HG03039 (cell line): ENCODE measurements at regions not wholly inside any gene's neighbourhood (a gene's known extent, or its start where the extent isn't known, plus 50 kb on each side); places are given as distances from the start of the nearest gene placed in this dataset.
"Not testable (repeated sequence)": the region's sequence is repeated elsewhere in the genome, so short reads cannot be mapped to it uniquely, and the experiment has no call there.

Experiments
- ATAC-seq: cut with Tn5 transposase; IDR thresholded peaks from one replicate; pipeline ENCODE4 v1.9.1; 2021; ENCODE audit warnings: mild to moderate bottlenecking, moderate library complexity; ENCODE audit not compliant: unreplicated experiment

DNA sequence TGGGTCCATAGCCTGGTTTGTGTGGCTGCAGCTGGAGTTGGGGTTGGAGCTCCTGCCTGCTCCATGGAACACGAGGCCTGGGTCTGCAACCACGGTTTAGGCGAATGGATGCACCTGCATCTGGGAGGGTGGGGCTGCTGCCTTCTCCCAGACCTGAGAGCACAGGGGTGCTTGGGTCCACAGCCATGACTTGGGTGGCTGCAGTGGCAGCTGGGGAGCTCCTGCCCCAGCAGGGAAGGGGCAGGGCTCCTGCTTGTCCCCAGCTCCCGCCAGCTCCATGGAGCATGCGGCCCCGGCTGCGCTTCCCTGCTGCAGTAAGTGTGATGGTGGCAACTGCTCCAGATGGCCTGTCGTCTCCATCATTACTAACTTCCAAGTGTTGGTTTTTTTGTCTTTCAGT lies 571.1 kb upstream of the LRRN3 start:
- no peak for ATAC-seq

DNA sequence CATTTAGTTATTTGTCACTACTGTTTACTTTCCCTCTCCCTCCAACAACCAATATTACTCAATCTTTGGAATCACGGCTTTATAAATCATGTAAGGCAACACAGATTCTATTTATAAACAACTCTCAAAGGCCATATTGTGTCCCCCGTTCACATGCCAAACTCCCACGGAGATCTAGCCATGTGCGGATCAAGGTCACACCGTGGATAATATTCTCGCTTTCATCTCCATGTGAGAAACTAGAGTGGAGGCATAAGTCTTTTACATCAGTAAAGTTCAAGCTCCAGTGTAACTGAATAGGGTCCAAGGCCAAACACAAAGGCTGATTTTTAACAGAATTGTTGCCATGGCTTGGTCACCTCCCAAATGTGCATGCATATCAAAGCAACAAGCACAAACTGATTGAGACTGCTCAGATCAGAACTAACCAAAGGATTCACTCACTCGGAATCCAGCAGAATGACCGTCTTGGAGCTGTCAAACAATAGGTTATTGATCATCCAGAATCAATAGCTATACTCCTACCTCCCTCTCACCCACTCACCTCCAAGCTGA lies 569.5 kb upstream of the LRRN3 start:
- ATAC-seq, result no peak

DNA sequence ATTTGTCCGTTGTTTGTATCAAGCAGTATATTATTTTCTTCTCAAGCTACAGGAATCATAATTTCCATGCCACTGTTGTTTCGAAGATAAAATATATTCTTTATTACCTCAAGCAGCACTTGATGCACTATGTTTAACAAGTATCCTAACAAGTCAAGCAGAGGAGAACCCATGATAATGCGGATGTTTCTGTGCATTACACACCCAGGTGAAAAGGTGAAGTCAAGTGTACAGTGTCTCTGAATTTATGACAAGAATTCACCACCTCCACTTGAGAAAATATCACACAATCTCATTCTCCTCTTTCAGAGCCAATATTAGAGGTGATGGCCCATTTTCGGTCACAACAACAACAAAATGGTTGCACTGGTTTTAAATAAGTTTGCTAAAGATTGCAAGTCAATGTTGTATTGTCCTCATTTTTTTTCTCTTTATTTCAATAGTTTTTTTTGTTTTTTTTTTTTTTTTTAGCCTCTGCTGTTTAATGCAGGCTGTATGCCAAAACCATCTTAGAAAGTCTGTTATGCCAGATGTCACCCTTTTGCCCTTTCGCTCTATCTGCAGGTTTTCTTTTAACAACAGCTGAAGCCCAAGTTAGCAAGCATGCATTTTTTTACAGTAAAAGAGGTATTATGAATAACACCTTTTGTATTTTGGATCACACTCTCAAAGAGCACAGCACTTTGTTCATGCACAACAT lies 568.7 kb upstream of the LRRN3 start:
- ATAC-seq, result no peak

DNA sequence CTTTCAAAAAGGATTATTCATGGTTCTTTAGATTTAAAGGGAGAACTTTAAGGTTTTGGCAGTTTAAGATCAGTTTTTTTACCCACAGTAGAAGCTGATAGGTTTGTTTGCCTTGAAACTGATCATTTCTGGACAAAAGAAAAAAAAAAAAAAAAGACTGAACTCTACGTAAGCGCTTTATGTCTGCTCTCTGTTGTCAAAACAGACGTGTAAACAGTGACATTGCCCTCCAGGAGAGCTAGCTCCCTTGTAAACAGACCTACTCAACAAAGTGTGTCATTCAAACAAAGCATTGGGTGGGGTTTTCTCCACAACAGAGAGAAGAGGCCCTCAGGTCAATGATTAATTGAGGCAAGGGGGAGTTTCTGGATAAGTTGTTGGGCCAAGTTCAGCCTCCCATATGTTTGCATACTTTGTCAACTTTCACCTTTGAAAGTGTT lies 568.1 kb upstream of the LRRN3 start:
- no peak for ATAC-seq

DNA sequence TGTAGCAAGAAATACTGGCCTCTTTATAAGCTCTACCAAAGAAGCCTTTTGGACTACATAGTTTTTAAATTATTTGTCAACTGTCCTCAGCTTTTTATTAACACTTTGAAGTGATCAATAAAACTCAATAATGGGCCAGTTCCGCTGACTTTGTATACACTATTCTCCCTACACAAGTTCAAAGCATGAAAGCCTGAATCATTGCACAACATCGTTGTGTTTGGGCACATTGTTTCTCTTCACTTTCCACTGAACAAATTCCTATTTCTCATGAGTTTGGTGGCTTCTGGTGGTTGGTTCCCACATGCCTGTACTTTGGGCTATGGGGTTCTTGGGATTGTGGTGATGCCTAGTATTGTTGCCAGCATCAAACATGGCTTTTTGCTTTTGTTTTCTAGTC lies 561.8 kb upstream of the LRRN3 start:
- no peak for ATAC-seq

DNA sequence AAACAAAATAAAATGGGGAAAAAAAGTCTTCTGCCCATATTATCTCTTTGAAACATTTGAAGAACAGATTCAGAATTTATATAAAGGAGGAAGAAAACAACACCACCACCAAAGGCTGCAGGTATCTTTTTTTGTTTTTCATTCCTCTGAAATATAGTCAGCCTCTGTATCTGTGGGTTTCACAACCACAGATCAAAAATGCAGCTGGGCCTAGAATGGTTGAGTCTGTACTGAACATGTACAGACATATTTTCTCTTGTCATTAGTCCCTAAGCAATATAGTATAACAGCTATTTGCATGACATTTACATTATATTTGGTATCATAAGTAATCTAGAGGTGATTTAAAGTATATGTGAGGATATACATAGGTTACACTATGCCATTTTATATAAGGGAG lies 559.7 kb upstream of the LRRN3 start:
- ATAC-seq, result no peak

DNA sequence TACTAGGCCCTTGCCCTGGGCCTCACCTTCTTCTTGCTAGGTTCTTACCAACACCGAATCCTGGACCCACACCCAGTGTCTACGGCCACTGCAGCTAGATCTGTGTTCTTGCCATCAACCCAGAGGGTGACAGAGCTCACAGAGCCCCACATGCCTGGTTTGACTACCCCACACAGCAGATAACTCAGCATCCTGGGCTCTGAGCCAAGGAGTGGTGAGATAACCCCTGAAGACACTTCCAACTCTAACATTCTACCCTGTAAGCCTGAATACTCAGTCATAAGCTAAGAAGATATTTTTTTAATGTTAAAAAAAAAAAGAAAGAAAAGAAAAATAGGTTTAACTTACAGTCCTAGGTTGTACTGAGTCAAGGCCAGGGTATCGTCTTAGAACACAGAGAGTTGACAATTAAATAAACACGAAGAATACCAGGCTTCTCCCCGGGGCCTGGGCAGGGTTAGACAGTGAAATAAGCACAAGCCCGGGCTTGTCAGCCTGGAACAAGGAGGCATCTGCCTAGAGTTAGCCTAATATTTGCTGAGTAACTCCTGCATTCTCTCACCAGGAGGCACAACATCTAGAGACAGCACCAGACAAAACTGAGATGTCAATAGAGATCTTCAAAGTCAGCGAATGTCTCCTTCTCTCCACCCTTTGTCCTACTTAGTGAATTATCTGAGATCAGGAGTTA lies 556.5 kb upstream of the LRRN3 start:
- ATAC-seq, result no peak

DNA sequence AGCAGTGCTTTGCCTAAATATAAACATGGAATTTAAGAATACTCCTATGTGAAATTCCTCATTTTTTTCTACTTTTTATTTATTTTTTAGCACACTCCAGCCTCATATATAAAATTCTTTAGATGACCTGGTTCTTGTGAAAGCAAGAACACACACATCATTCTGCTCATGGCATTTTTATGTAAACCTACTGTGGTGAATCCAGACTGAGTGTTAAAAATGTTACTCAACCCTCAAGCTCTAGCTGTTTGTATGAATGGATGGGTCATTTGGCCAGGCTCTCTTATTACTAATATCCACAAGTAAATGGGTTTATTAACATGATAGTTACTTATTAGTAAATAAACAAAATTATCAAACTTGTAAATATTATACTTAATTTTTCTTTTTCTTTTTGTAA lies 551.7 kb upstream of the LRRN3 start:
- no peak for ATAC-seq

DNA sequence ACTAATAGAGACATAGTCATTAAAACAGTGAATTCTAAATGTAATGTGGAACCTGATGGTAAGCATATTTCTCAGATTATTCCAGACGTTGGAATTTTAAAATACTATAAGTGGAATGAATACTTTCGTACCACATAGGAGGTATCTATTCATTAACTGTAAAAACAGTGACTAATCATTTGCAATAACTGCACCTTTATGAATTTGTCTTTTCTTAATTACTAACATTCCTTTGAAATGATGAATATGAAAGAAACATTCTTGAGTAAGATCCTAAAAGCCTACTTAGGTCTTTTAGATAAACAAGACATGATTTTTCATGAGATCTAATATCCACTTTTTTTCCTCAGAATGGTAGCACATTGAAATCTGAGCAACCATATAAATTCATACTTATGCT lies 549.0 kb upstream of the LRRN3 start:
- no peak for ATAC-seq

DNA sequence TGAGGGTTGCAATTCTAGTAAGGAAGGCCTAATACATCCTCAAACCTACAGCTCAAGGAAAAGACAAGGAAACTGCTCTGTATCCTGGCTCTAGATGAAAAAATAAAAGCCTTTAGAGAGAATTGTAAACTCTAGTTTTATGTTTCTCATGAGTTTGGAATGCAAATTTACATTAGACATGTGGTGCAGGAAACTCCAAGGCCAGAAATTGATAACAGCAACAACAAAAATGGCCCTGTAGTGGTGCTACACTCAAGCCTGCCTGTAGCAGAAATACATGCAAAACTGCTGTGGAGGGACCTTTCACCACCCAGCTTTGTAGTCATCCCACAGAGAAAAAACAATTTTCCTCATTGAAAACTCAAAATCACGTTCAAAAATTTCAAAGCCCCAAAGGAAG lies 546.7 kb upstream of the LRRN3 start:
- ATAC-seq, result no peak

DNA sequence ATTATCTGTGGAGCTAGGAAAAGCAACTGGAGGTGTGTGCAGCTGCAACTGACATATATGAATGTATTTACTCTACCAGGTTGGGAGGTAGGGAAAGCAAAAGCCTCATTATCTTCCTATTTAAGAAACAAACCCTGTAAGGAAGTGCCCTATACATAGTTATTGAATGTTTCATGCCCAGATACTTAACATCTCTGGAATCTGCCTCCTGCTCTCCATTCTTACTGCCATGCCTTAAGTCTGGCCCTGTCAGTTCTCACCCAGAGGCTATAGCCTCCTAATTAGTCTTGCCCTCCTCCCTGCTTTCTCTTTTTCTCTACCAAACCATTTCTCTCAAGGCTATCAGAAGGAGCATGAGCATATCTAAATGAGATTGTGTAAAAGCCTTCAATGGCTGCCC lies 542.6 kb upstream of the LRRN3 start:
- ATAC-seq, result no peak

DNA sequence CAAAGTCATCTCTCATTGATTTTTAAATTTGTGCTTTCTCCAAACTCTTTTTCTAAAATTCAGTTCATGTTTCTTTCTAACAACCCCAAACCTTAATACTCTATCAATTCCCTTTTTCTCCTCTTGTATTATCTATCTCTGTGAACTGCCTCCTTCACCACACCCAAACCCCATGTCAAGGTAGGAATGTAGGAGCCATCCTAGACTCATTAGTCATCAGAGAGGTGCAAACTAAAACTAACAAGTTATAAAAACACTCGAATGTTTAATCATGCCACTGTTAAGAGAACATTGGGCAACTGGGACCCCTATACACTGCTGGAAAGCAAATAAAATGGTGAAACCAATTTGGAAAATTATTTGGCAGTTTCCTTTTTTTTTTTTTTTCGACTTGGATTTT lies 533.8 kb upstream of the LRRN3 start:
- ATAC-seq, result no peak

DNA sequence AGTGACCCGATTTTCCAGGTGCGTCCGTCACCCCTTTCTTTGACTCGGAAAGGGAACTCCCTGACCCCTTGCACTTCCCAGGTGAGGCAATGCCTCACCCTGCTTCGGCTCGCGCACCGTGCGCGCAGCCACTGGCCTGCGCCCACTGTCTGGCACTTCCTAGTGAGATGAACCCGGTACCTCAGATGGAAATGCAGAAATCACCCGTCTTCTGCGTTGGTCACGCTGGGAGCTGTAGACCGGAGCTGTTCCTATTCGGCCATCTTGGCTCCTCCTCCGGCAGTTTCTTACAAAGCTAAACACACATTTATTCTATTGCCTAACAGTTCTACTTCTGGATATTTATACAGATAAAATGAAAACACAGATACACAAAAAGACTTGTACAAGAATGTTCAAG lies 527.6 kb upstream of the LRRN3 start:
- not testable (repeated sequence) for ATAC-seq

DNA sequence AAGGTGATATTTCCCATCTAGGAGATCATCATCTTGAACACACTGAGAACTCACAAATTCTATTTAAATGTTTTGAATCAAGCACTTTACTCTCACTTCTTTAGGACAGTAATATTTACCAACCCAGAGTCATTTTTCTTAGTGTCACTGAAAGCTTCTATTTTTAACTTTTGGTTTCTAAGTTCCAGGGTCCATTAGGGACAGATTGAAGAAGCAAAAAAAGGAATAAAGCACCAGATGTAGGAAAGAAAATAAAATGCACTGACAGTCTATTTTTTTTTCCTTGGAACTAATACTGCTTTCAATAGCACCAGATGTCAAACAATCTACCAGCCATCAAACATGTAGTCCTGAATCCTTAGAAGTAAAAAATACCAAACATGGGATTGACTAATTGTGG lies 526.7 kb upstream of the LRRN3 start:
- ATAC-seq, result no peak

DNA sequence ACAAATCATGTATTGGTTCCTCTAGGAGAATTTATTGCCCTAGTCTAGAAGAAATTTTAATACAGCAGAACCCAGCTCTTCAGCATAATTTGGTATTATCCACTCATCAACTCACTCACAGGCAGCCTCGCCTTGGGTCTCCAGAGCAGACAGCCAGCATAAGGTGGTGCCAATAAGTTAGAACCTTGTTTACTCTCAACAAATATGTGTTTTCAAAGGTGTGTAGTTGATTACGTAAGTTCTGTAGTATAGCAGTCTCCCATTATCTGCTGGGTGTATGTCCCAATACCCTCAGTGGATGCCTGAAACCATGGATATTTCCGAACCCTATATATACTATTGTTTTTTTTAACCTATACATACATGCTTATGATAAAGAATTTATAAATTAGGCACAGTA lies 522.5 kb upstream of the LRRN3 start:
- no peak for ATAC-seq

DNA sequence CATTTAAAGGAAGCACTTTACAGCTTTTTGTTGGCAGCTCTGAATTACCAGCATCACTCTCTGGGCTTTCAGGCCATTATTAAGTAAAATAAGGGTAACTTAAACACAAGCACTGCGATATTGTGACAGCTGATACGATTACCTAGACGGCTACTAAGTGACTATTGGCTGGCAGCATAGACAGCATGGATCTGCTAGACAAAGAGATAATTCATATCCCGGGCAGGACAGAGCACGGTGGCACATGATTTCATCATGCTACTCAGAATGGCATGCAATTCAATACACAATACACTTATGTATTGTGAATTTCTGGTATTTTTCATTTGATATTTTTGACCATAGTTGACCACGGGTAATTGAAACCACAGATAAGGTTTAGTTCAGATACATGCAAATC lies 522.0 kb upstream of the LRRN3 start:
- no peak for ATAC-seq

DNA sequence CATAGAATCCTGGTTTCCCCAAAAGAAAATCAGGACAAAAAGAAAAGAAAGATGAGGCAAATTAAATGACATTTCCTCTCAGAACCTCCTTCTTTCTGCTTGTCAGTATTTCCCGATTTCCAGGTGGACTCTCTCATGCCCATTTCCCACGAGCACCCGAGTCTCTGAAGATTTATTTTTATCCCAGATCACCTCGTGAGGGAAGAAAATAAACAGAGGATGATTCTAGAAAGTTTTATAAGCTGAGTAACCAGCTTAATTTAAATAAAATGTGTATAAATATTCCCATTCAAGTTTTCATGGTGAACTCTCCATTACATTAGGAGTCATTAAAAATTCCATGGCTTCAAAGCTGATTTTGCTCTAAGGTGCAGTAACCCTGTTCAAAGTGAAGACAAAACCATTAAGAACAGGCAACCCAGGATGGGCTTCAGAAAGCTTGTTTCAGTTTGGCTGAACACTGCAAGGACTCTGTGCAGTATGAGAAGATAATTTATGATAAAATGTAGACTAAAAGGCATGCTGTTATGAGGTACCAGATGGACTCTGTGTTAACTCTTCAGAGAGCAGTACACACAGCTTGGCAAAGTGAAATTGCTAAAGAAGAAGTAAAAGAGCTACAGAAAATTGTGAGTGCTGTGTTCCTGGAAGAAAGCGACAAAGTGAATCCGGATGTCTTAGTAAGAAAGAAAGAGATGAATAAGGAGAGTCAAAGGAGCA lies 521.3 kb upstream of the LRRN3 start:
- ATAC-seq, result no peak

DNA sequence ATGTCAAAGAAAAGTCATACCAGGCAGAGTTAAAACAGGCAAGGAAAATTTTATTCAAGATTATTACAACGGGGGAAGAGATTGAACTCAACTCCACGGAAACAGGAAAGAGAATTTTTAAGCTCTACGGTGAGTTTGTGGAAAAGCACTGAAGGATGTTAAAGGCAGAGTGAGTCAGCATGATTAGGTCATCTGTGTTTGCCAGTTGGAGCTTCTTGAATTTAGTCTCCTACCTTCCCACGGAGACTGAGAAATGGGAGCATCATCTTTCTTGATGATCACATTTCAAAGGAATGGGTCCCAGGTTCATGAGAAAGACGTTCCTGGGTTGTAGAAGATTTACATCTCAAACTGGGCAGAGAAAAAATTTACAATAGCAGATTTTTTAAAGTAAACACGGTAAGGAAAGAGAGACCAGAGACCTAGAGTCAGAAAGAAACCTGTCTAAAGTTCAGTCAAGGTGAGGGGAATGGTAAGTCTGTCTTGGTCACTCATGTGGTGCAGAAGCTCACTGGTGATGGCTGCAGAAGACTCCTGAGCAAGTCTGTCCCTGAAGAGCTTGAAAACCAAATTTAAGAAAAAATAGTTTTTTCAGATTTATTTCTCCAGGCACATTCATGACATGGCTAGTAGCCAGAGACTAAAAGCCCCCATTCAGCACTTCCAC lies 516.9 kb upstream of the LRRN3 start:
- no peak for ATAC-seq

DNA sequence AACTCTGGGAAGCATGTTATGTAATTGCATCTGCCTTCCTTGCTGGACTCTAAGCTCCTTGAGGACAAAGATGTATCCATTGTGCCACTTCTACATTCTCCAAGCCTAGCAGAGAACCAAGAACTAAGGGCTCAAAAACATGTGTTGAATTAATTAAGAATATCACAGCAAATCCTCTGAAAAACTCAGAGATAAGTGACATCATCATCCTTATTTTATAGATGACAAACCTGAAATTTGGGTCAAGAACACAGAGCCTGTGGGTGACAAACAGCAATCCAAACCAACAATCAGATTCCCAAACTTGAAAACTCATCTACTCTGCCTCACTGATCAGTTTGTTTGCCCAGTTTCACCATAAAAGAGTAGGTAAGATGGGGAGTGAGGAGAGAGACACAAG lies 503.6 kb upstream of the LRRN3 start:
- no peak for ATAC-seq

DNA sequence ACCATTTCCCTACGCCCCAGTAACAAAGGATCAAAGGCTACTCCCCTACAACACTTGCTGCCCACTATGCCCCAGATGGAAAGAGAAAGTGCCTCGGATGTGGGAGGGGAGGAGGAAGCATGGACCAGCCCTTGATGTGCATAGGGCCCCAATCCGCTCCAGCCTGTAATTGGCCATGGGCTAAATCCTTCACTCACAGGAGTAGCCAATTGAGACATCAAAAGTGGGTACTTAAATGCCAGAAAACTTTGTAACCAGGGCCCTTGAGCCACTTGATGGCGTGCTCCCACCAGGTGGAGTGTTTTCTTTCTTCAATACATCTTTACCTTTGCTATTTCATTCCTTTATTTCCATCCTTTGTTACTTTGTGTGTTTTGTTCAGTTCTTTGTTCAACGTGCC lies 500.5 kb upstream of the LRRN3 start:
- no peak for ATAC-seq

DNA sequence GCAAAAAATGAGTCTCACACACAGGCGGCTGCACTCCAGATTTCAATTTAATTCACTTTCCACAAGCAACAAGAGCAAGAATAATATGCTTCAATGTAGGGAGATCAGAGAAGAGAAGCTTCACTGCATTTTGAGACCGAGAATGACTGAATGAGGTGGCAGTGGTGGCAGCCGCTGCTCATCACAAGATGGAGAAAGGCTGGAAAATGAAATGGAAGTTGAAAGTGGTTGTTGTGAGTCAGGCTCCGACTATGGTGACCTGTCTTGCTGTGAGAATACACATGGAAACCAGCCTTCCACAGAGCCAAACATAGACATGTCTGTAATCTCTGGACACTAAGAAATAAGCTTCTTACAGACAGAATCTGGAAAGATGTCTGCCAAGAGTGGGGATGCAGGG lies 499.6 kb upstream of the LRRN3 start:
- ATAC-seq, result no peak
